ENCODE measurements at regions not wholly inside any gene's neighbourhood (a gene's known extent, or its start where the extent isn't known, plus 50 kb on each side); places are given as distances from the start of the nearest gene placed in this dataset.

- no peak for DNase-seq (ENCODE audit: low read depth)
These were observed 51.0 kb downstream of the CCDC54 start for GRCh38 chr3:107428051-107428858.

GRCh38 chr3:107429320-107430181, 52.3 kb downstream of the CCDC54 start:
- peak; percentile 39 for DNase-seq (ENCODE audit: low read depth)

DNA sequence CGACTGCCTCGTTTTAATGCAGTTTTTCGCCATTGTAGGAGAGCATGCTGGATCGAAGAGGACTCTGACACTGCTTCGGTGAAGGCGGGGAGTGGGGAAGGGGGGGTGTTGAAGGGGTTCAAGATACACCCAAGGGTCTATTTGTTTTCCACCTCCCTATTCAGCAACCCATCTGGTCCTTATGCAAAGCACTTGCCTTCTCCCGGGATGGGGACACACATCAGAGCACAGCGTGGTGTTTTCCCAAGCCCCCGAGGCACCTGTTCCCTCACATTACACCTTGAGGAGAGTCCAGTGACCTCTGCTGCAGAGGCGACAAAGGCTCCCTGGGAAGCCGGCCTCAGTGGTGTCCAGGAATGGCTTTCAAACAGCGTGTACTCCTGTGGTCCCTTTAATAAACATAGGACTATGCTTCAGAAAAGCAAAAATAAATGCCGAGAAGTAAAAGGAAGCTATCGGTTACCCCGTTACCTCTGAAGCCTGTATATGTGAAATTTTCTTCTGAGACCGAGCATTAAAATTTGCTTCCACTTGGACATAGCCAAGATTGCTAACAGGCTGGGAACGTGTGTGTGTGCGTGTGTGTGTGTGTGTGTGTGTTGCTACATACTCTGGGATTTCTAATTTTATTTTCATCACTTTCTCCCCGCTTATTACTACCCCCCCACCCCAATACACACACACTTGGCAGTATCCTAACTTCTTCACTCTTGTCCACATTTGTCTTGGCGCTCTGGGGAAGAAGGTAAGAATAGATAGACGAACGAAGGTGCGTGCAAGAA, 53.2 kb downstream of the CCDC54 start:
- DNase-seq (ENCODE audit: low read depth), result no peak

- no peak for DNase-seq (ENCODE audit: low read depth)
These were observed 53.7 kb downstream of the CCDC54 start for GRCh38 chr3:107430996-107431245.

GRCh38 chr3:107431246-107432012, 54.2 kb downstream of the CCDC54 start:
- peak; percentile 10 for DNase-seq (ENCODE audit: low read depth)

DNA sequence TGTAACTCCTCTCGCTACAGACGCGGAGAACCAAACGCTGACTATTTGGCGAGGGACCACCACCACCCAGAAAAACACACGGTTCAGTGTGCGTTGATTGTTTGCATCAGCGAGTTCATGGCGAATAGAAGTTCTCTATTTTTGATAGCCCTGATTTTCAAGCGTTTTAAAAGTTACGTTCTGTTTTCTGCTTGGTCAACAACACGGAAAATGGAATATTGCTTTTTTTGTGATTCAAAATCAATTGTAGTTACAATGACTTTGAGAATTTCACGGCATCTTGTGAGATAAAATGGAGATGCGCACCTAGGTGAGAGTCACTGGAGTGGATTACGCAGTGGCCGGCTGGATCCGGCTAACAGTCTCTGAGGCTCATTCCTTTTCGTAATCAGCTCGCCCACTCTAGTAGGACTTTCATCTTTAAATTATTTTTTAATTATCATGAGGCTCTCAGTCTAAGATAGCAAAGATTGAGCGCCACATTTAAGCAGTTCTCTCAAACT, 54.8 kb downstream of the CCDC54 start:
- no peak for DNase-seq (ENCODE audit: low read depth)

- no peak for DNase-seq (ENCODE audit: low read depth)
These were observed 55.4 kb downstream of the CCDC54 start for GRCh38 chr3:107432646-107433045.

GRCh38 chr3:107436029-107436428, 58.8 kb downstream of the CCDC54 start:
- DNase-seq (ENCODE audit: low read depth), result no peak

GRCh38 chr3:107438671-107439070, 61.4 kb downstream of the CCDC54 start:
- no peak for DNase-seq (ENCODE audit: low read depth)

- DNase-seq (ENCODE audit: low read depth), result no peak
These were observed 64.4 kb downstream of the CCDC54 start for GRCh38 chr3:107441617-107442016.

GRCh38 chr3:107443461-107443860, 66.2 kb downstream of the CCDC54 start:
- no peak for DNase-seq (ENCODE audit: low read depth)

DNA sequence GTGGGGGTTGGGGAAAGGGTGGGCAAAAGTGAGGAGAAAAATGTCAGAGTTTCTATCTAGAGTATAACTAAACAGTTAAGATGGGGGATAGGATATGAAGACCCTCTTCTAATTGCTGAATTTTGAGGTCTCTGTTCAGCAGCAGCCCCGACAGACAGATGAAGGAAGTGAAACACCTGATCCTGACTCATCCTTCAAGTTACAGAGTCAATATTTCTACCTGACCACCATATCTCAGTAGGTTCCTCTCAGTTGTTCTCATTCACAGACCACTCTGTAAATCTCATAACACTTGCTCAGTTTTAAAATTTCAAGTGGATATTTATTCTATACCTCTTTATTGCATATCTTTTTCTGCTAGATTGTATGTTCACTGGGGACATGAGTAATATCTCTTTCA, 69.5 kb downstream of the CCDC54 start:
- DNase-seq (ENCODE audit: low read depth), result no peak

- no peak for DNase-seq (ENCODE audit: low read depth)
These were observed 72.4 kb upstream of the BBX start for GRCh38 chr3:107450254-107450893.

DNA sequence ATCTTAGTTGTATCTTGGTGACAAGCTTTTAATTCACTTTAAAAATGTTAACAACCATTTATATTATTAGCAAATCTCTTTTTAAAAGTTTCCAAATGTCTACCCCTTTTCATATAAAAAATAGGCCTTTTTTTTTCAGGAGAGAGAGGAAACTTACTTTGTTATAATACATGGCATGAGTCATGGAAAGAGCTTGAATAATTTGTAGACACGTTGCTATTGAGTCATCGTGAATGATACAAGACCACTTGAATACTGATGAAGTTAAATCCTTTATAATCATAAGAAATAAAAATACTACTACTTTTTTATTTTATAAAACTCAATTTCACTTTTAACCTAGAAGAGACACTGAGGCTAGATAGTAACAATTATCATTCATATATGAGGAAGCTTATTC, 70.3 kb upstream of the BBX start:
- DNase-seq (ENCODE audit: low read depth), result no peak

GRCh38 chr3:107453504-107453903, 69.3 kb upstream of the BBX start:
- no peak for DNase-seq (ENCODE audit: low read depth)

- DNase-seq (ENCODE audit: low read depth), result no peak
These were observed 67.1 kb upstream of the BBX start for GRCh38 chr3:107455621-107456020.

DNA sequence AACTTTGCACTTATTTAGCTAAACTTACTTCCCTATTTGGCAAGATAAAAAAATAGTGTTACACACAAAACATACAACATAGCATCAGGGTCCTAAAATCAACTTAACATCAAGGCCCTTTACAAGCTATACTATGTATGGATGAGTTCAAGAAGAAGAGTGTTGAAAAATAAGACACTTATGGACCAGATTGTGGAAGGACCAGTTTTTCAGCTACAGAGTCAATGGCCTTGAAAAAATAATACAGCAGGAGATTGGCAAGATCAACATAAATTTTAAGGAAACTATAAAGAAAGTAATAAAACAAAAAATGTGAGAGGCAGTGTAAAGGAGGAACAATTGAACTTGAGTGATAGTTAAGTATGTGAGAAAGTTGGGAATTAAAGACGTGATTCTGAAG, 66.3 kb upstream of the BBX start:
- DNase-seq (ENCODE audit: low read depth), result no peak

GRCh38 chr3:107458871-107459270, 63.9 kb upstream of the BBX start:
- no peak for DNase-seq (ENCODE audit: low read depth)

DNA sequence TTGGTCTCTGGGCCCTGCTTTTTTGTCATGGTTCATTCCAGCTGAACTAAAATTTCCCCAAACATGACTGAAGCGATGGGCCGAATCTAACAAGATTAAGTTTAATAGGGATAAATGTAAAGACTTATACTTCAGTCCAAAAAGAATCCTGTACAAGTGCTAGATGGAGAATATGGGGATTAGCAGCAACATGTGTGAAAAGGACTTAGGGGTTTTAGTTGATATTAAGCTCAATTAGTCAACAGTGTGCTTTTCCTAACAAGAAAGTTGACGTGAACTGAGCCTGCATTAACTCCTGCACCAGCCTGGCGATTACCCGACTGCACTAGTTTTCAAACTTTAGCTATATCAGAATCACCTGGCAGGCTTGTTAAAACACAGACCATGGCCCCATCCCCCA, 61.0 kb upstream of the BBX start:
- DNase-seq (ENCODE audit: low read depth), result no peak

DNA sequence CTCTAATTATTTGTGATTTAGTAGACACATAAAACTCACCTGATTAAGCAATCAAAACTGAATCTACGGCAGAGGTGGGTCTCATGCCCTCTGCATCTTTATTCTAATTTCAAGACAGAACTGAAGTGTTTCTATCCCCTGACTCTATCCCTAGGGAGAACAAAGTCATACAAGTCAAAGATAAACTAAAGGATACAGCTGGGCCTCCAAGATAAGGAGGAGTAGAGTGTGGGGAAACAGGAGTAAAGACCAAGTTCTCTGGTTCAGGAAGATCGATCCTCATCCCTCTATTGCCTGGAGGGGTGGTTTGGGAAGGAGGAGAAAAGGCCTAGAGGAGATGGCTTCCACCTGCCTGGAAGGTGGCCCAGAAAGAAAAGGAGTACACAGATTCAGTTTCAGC, 58.7 kb upstream of the BBX start:
- DNase-seq (ENCODE audit: low read depth), result no peak

DNA sequence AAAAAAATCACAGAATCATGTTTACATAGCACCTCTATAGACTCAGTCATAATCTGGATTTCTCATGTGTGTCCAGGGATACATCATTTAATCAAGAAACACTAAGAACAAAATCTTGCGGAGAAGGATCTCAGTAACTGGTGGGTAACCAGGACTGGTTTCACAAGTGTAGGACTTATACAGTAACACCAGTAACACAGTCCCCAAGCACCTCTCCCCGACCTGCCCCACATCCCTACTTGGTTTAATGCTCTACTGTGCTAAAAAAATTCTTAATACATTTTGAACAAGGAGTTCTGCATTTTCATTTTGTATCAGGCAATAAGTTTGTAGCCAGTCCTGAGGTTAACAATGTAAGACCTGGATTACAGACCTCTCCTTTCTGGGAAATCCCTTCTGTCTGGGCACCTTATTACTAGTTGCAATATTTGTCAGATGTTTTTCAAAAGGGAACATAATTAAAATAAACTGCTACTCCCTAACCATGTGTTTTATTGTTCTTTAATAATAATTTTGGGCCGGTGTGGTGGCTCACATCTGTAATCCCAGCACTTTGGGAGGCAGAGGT, 57.6 kb upstream of the BBX start:
- no peak for DNase-seq (ENCODE audit: low read depth)

Measured in activated gamma-delta T cell treated with anti-CD3 and anti-CD28 coated beads, Interleukin-2, amount 50 U/mL, for 16 hours (primary cell).